HG02938 (cell line): ENCODE measurements at regions not wholly inside any gene's neighbourhood (a gene's known extent, or its start where the extent isn't known, plus 50 kb on each side); places are given as distances from the start of the nearest gene placed in this dataset.
"Not testable (repeated sequence)": the region's sequence is repeated elsewhere in the genome, so short reads cannot be mapped to it uniquely, and the experiment has no call there.

ENCODE experiments used
- ATAC-seq: cut with Tn5 transposase; IDR thresholded peaks from one replicate; pipeline ENCODE4 v1.9.1; 2021; ENCODE audit warnings: mild to moderate bottlenecking, moderate library complexity; ENCODE audit not compliant: unreplicated experiment

DNA sequence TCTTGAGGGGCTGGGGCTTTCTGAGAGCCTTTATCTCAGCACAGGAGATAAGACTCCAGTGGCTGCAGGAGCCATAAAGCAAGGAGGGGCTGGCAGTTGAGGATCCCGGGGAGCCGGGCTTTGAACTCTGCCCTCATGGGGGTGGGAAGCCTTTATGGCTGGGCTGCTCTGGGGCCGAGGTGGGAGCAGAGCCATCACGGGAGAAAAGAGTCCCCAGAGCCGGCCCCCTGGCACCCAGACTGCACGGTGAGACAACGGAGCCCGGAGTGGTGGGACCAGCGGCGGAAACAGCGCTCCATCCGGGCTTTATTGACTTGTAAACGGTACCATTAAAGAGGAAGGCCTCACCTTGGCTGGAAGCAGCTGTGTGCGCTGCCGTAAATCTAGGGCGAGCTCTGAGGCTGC, 162.6 kb downstream of the MYCN start:
- ATAC-seq, result no peak

DNA sequence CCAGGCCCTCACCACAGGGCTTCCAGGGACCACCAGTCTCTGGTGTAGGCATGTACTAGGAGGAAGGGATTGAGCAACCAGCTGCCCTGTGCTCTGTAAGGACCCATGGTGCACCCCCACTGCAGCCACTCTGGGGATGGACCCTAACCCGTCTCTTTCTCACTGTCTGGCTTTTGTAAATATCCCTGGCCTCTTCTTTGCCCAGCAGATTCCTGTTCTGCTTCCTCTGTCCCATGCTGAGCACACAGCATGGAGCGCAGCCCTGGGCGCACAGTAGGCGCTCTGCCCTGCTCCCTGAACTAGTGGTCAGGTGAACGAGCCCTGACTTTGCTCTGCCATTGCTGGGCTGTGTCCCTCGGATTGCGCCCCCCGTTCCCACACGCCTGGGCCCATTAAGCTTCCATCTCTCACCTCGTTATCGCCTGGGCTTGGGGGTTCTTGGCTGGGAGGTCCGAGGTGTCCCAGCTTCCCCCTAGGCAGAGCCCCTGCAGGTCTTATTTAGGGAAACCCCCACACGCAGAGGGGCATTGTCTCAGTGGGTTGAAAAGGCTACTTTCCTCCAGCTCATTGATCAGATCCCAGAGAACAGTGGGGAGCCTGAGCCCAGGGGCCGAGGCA, 162.1 kb downstream of the MYCN start:
- ATAC-seq, result no peak

- no peak for ATAC-seq
These were observed 160.8 kb downstream of the MYCN start for GRCh38 chr2:16101196-16101595.

- no peak for ATAC-seq
These were observed 159.7 kb downstream of the MYCN start for GRCh38 chr2:16100006-16100405.

DNA sequence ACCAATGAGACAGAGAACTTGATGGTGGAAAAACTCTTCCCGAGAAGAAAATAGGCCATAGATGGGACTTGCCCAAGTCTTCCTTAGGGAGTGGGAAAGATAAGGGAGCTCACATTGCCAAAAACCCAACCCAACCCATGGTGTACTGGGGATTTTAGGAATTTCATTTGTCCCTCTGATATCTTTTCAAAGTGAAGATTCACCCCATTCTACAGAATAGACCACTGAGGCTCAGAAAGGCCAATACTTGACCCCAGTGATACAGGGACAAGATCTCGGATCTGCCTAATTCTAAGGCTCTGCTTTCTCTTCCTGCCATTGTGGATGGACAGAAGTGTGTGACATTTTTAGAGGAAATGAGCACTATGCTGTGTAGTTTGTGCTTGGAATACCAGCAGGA, 159.0 kb downstream of the MYCN start:
- no peak for ATAC-seq

- ATAC-seq, result no peak
These were observed 156.6 kb downstream of the MYCN start for GRCh38 chr2:16096962-16097361.

DNA sequence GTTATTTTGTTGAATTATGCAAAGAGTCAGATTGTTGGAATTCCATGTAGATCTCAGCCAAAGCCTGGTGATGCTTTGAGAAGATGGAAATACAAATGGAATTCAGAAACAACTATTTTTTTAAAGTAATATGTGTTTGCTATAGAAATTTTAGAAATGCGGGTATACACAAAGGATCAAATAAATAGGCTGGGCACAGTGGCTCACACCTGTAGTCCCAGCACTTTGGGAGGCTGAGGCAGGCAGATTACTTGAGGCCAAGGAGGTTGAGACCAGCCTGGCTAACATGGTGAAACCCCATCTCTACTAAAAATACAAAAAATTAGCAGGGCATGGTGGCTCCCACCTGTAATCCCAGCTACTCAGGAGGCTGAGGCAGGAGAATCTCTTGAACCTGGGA, 155.1 kb downstream of the MYCN start:
- not testable (repeated sequence) for ATAC-seq

- no peak for ATAC-seq
These were observed 154.5 kb downstream of the MYCN start for GRCh38 chr2:16094811-16095210.

DNA sequence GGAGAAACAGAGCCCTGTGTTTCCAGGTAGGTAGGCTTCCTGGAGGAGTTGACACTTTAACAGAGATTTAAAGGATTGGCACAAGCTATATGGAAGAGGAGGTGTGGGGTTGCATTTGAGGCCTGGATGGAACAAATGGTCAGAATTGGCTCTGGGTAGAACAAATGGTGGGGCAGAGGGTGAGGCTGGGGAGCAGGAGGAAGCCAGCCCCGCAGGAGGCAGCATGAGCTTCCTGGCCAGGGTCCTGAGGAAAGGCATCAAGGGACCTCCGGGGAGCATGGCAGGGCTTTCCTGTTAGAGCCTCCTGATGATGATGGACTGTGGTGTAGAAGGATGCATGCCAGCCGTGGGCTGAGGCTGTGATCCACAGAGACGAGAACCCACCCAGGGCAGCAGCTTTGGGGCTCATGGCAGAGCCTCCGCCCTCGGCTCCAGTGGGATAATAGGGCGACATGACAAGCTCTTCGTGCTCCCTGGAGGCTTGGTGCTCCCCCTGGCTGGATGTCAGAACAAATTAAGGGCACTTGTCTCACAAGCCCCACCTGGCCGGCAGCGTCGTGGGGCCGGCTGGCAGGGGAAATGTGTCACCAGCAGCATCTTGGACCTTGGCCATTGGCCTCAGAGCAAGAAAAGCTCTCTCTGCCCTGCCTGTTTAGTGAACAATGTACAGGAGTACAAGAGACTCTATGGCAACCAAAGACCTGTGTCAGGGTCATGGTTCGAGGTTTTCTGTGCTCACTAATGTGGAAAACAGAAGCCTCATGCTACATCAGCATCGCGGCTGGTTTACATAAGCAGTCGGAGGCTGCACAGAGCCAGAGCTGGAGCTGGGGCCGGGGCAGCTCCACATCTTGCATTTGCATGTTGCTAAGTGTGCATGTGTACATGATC, 153.5 kb downstream of the MYCN start:
- ATAC-seq, result no peak

DNA sequence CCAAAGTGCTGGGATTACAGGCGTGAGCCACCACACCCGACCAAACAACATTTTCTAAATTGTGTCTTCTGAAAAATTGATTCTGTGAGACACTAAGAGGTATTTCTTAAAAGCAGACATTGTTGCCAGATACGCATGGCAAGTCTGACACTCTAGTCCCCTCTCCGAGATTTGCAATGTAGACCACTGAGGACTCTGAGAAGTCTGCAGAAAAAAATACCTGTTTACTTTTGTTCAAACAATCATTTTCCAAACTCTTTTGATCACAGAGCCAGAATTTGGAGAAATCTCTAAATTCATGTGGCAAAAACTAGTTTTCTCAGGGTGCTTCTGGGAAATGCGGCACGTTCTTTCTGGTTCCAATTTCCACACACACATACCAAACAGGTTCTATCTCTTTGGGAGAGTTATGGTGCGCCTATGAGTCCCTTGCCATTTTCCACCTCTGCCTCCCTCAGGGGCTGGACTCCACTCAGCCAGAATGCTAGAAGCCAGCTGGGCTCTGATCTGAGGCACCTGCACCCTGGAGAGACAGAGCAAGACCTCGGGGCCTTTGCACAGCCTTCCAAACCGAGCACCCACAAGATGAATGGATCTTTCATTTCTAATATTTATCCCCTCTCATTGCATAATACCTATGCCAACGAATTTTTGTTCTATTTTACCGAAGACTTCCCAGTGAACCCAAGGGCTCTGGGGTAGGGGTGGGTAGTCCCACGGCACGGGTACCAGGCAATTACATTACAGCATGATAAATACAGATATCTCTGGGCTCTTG, 152.7 kb downstream of the MYCN start:
- no peak for ATAC-seq

DNA sequence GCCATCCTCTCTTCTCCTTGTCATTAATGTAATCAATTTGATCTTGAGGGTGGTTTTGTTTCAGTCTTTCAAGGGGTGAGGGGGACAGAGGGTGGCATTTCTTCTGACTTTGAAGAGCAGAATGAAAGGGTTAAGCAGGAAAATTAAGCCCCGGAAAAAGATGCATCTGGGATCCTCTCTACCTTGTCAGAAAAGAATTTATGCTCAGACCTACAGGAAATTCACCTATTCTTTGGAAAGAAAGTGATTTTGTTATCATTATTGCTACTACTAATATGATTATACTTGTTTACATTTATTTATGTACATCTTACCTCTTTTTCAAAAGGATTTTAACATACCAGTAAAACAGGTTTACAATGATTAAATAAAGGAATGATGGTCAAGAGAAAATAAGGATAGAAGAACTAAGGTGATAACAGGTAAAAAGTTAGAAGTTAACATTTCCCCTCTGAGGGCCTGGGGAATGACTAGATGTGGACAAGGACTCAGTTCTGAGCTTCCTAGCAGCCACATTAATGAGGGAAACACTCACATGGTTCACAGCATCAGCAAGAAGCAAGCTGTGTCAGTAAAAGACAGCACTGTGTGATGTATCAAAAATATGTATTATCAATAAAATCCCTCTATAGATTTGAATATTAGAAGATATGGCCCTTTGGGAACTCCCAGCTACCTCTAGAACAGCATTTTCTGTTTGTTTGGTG, 151.4 kb downstream of the MYCN start:
- no peak for ATAC-seq

DNA sequence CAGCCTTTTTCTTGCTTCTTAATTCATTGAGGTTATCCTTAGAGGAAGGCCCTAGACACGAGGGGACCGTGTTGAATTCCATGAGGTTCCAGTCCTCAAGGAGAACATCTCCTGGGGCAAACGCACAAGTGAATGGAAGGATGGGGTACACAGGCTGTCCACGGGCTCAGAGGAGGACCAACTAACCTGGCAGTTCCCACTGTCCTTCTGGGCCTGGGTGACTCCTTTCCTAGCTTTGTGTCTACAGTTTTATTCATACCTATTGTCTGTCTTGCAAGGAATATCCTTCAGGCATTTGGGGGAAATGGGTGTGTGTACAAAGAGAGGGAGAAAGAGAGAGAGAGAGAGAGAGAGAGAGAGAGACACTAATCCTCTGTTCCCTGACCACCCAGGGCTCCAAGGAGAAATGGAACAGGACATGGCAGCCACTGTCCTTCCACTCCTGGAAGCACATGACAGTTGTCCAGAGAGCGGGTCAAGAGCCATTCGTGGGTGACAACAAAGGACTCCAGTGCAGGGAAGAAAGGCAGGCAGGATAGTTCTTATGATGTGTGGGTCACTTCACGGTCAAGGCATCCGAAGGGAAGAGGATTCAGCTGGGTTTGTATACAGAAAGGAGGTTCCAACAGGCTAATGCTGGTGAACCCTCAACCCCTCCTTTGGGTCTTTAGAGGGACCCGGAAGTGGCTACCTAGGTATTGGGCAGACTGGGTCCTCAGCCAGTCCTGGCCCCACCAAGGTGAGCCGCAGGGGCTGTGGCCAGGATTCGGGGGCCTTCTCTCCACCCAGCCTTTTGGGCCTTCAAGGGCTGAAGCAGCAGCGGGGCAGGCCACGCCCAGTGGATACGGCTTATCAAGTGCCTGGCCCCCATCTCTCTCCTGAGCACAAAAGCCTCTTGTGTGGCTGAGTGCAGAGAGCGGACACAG, 150.6 kb downstream of the MYCN start:
- ATAC-seq, result no peak

DNA sequence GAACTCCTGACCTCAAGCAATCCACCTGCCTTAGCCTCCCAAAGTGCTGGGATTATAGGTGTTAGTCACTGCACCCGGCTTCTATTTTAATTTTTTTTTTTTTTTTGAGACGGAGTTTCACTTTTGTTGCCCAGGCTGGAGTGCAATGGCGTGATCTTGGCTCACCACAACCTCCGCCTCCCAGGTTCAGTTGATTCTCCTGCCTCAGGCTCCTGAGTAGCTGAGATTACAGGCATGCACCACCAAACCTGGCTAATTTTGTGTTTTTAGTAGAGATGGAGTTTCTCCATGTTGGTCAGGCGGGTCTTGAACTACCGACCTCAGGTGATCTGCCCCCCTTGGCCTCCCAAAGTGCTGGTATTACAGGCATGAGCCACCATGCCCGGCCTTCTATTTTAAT, 149.1 kb downstream of the MYCN start:
- not testable (repeated sequence) for ATAC-seq

DNA sequence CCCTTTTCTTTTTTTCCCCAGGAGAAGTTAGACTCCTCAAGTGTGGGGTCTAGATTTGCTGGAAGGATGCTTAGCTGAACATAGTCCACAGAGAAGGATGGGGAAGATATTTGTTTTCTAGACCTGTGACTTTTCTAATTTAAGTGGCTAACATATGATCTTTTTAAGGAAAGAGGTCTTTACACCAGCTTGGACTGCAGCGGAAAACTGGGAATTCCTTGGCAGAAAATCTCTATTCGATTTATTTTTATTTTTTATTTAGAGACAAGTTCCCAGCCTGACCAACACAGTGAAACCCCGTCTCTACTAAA, 148.4 kb downstream of the MYCN start:
- no peak for ATAC-seq

DNA sequence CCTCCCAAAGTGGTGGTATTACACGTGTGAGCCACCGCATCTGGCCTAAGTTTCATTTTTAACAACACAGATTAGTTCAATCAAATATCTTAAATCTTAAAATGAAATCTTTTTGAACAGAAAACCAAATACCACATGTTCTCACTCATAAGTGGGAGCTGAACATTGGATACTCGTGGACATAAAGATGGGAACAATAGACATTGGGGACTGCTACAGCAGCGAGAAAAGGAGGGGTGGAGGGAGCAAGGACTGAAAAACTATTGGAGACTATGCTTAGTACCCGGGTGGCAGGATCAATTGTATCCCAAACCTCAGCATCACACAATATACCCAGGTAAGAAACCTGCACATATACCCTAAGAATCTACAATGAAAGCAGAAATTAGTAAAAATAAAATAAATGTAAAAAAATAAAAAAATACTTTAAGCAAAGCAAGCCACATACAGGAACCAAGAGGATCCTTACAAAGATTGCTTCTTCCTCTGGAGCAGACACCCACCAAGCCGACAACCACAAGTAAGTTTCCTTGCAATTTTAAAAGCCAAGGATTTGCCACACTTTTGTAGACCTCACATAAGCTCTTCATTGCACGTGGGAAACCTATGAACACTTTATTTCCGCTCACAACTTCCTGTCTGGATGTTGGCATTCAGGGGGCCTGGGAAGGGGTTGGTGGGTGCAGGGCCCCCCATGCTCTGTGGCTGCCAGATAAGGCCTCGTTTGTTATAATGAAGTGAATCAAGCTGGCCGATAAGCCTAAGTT, 147.9 kb downstream of the MYCN start:
- no peak for ATAC-seq

GRCh38 chr2:16086136-16086535, 145.8 kb downstream of the MYCN start:
- not testable (repeated sequence) for ATAC-seq

DNA sequence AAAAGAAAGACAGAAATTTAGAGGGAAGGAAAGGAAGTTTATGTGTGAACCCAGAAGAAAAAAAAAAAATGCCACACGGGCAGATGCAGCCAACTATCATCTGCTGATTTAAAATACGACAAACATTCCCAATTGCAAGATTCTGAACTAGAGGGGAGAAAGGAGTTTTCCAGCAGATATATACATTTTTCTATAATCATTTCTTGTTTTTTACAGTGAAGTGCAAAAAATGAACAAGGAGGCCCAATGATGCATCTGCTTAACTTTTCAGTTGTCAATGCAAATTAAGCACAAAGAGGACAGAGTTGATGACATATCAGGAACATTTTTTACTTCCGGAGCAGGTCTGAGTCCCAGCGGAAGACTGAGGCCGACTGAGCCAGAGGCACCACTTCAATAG, 144.7 kb downstream of the MYCN start:
- no peak for ATAC-seq

DNA sequence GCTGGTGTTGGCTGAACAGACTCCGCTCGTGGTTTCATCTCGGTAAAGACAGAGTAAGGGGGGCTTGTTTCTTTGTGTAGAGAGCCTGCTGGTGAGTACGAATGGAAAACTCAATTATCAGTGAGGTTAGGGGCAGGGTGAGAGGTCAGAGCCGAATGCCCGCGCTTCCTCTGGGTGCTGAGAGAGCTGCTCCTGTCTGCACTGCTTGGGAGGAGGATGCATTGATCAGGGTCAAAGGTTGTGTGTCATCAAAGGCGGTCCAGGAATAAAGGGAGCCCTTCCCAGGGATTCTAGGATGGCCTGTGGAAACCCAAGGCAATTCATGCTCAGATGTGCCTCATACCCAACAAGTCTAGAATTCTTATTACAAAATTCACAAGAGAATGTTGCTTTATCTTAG, 143.9 kb downstream of the MYCN start:
- no peak for ATAC-seq

DNA sequence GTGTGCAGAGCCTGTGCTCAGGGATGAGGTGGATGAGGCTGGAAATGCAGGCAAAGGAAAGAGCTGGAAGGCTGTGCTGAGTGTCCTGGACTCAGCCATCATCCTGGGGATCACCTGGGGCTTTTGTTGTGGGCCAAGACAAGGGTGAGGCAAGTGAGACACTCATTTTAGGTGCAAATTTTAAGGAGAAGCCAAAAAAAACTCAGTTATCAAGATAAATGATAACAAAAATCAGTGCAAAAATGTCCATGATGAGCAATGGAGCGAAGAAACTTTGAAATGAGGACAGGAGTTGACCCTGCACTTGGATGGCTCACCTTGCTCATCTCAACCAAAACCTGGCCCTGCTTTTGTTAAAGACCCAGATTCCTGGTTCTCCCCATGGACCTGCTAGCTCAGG, 141.9 kb downstream of the MYCN start:
- ATAC-seq, result no peak
